GM21367 (cell line): ENCODE measurements at regions not wholly inside any gene's neighbourhood (a gene's known extent, or its start where the extent isn't known, plus 50 kb on each side); places are given as distances from the start of the nearest gene placed in this dataset.

ENCODE experiments used
- ATAC-seq: cut with Tn5 transposase; IDR thresholded peaks from one replicate; pipeline ENCODE4 v1.9.1; 2021; ENCODE audit not compliant: unreplicated experiment

DNA sequence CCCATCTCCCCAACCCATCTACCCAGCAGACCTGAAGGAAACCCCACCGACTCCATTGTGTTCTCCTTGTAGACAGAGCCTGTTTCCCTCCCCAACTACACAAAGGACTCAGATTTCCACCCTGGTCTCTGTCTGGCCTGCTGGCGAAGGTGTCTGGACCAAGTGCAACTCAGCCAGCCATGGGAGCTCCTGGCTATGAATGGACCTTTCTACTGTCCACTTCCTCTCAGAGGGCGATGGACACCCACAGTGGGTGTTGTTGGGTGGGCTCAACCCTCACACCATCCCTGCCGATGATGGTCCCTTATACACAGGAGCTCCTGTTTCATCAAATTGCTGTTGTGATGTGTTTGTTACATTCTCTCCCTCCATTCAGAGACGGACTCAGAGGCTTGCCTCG is 112.5 kb upstream of the PHACTR3 start:
- no peak for ATAC-seq

DNA sequence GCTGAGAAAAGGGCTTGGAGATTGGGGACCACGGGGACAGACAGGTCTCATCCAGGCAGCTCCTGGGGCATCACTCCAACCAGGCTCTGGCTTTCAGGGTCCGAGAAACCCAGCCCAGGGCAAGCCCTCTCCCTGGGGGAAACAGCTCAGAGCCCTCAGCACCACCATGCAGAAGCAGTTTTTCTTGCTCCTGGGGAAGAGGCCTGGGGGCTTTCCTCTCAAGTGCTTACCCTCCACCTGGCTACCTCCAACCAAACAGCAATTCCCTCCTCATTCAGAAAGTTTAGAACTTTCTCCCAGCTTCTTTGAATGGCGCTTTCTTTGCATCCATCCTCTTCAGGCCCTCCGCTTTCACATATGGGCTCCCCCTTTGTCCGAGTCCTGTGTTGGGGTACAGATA is 110.4 kb upstream of the PHACTR3 start:
- ATAC-seq = no peak

DNA sequence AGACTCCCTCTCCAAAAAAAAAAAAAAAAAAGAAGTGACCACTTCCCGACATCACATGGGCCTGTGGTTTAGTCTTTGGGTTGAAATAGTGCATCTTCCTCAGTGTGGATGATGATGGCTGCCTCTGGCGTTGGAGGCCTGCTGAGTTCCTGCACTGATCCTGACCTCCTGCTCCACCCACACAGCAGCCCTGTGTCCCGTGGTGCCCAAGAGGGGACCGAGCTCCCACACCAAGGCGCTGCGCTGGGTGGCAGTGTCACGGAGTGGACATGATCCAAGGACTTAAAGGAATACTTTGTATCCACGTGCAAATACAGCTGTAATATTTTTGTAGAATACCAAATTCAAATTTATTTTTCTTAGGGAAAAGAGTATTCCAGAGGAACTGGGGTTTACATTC is 109.2 kb upstream of the PHACTR3 start:
- no peak for ATAC-seq

DNA sequence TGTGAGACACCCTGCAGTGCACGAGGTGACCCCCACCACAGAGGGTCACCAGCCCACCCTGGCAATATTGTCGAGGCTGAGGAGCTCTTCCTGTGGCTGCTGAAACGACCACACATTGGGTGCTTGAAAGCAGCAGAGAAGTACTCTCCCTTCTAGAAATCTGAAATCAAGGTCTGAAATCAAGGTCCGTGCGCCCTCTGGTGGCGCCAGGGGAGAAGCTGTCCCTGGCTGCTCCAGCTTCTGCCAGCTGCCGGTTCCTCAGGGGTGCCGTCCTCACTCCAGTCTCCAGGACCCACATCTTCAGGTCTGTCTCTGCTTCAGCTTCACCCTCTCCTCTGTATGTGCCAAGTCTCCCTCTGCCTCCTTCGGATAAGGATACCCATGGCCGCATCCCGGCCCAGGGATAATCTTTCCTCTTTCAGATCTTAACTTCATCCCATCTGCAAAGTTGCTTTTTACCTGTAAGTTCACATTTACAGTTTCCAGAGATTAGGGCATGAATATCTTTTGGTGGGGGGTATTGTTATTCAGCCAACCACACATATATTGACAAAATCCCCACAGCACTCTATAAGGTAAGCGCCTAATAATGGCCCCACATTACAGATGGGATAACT is 108.3 kb upstream of the PHACTR3 start:
- ATAC-seq = no peak

DNA sequence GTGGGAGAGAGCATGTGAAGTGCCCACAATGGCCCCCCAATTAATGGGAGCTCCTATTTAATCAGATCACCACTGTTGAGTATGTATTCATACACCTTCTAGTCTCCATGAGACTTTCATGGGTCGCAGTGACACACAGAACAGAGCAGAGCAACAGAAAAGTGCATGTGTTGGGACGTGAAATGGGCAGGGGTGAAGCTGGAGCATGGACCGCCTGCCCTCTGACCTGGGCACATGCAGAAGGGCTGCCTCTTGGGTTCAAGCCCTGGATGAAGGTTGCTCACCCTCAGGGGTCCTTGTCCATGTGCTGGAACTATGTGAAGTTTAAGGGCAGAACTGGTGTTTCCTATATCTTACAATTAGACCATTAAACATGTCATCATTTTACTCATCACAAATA is 106.0 kb upstream of the PHACTR3 start:
- ATAC-seq = no peak

DNA sequence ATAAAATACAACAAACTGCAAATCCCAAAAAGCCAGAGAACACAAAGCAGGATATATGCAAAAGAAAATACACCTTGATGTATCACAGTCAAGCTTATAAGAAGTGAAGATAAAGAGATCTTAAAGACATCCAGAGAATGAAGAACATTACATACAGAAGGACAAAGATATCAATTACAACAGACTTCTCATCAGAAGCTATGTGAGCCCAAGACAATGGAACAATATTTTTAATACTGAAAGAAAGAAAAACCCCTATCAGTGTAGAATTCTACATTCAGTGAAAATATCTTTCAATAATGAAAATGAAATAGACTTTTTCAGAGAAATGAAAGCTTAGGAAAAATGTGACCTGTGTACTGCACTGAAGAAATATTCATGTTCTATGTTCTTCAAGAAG is 104.5 kb upstream of the PHACTR3 start:
- no peak for ATAC-seq

DNA sequence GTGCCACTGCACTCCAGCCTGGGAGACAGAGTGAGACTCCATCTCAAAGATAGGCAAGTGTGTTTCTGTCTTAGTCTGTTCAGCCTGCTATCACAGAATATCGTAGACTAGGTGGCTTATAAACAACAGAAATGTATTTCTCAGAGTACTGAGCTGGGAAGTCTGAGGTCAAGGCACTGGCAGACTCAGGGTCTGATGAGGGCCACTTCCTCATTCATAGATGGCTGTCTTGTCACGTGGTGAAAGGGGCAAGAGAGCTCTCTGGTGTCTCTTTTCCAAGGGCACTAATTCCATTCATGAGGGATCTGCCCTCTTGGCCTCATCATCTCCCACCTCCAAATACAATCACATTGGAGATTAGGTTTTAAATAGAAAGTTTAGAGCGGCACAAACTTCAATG is 95.6 kb upstream of the PHACTR3 start:
- ATAC-seq = no peak

DNA sequence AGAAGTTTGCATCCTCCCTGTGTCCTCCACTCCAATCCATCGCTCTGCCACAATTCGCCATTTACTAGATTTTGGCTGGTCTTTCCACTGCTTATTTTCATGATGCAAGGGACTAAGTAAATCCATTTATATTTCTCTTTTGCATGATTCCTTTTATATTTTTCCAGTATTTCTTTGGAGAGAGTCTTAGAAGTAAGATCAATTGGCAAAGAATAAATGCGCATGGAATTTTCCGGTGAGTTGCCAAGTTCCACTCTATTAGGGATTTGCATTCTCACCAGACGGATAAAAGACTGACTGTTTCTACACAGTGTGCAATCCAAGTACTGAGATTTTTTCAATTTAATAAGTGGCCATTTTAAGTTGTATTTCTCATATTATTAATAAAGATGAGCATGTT is 91.7 kb upstream of the PHACTR3 start:
- ATAC-seq = no peak

DNA sequence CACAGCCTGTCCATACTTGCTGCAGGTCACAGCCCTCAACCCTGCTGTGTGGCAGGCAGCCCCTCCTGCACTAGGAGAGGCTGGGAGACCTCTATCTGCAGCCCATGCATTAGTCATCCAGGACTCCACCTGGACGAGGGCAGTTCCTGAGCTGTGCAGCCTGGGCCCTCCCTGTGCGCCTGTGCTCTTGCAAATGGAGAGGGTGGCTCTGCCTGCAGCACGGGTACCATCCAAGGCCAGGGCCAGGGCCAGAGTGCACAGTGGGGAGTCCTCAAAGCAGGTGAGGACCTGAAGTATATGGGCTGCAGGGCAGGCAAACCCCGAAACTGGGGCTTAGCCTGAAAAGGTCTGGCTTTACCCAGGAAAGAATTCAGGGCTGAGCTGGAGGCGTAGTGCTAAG is 89.8 kb upstream of the PHACTR3 start:
- no peak for ATAC-seq

DNA sequence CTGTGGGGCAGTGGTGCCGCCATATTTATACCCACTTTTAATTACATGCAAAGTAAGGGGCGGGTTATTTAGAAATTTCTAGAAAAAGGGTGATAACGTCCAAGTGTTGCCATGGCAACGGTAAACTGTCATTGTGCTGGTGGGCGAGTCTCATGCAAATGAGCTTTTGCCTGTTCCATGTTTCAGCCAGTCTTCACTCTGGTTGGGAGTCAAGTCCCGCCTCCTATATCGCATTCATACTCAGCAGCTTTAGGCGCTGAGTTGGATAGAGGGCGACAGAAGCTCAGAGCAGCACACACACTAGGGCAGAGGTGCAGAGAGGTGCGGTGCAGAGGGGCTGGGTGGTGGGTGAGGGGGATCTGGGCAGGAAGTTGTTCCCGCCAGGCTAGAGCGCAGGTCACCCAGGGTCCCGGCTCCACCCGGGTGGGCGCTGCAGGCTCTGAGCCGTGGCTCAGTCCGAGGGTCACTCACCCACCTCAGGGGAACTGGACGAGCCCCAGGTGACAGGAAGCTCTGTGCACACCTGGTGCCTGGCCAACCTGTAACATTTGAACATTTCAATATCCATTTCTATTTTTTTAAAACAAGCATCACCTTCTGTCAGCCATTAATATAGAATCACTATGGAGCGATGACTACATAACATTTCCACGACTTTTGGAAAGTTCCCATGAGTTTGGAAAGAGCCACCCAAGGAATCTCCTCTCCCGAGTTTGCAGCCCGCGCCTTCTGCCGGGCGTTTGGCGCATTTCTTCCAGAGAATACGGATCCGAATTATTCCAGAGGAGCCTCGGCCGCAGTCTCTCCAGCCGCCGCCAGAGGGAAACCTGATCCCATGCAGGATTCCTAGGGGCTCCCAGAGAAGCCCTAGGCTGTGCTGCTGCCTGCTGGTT is 89.1 kb upstream of the PHACTR3 start:
- no peak for ATAC-seq

DNA sequence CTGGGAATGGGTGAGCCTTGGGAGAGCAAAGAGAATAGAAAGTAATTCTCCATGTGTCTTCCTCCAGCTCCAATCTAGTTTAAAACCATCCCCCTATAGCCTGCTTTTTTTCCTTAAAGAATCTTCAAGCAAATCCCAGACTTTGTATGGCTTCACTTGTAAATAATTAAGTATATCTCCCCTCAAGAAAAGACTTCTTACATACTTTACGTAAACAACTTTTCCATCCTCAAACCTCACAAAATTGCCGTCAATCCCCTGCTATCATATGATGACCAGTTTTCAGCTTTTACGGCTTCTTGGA is 88.5 kb upstream of the PHACTR3 start:
- no peak for ATAC-seq

DNA sequence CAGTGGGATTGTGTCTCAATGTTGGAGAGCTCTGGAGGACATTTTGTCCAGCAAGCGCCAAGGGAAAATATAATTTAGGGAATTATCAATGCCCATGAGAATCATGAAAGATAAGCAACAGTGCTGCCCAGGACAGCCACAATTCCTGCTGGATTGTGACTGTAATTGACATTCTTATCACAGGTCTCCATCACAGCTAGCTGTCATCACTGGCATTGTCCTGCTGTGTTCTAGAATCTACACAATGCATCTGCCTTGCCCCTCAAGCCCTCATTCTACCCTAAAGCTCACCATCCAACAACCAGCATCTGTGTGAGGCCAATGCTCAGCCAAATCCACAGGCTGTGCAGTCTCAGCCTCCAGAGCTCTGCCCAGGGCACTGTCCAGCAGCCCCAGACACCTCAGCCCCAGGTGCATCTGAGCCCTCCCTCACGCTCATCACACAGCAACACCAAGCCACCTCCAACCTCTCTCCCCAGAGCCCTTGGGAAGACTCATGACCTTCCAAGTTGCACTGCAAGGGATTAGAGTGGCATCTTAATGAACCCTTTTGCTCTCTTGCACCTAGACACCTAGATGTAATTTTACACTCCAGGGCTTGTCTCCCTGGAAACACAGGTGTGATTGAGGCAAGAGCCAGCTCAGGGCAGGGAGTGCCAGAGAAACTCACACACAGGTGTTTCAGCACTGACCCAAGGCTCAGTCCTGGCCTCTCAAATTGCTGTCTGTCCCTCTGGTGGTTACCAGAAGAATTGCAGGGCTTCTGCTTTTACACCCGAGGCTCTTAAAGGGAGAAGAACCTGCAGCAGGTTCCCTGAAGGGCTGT is 85.2 kb upstream of the PHACTR3 start:
- ATAC-seq = peak; percentile 53

DNA sequence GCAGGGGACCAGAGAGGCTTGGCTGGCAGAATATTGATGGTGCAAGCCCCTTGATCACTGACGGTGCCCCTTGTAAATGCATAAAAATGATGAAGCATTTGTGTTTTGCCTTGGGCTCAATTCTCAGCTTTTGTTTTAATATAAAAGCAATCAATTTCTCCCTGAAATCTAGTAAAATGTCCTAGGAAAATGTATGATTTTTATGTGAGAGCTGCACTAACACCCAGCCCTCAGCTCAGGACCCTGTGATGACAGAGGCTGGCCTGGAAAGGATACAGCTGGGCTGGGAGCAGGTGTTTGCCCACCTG is 84.7 kb upstream of the PHACTR3 start:
- no peak for ATAC-seq

DNA sequence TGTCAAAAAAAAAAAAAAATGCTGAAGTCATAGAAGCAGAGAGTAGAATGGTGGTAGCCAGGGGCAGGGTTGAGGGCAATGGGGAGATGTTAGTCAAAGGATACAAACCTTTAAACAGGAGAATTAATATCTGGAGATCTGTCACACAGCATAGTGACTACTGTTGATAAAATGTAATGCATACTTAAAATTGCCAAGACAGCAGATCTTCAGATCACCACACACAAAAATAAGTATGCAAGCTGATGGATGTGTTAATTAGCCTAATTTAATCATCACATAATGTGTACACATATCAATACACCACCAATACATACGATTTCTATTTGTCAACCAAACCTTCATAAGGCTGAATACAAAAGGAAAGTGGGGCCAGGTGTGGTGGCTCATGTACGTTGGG is 83.5 kb upstream of the PHACTR3 start:
- ATAC-seq = no peak

DNA sequence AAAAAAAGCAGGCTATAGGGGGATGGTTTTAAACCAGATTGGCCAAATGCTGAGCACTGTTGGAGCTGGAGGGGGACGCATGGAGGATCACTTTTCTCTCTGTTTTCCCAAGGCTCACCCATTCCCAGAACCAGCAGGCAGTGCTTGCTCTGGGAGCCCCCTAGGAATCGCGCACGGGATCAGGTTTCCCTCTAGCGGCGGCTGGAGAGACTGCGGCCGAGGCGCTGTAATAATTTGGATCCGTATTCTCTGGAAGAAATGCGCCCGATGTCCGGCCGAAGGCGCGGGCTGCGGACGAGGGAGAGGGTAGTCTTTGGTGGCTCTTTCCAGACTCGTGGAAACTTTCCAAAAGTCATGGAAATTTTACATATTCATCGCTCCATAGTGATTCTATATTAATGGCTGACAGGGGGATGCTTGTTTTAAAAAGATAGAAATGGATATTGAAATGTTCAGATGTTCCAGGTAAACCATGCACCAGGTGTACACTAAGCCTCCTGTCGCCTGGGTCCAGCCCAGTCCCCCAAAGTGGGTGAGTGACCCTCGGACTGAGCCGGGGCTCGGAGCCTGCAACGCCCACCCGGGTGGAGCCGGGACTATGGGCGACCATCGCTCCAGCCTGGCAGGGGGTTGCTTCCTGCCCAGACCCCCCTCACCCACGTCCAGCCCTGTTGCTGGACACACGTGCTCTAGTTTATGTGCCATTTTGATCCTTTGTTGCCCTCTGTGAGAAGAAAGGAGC is 78.7 kb upstream of the PHACTR3 start:
- ATAC-seq = no peak

DNA sequence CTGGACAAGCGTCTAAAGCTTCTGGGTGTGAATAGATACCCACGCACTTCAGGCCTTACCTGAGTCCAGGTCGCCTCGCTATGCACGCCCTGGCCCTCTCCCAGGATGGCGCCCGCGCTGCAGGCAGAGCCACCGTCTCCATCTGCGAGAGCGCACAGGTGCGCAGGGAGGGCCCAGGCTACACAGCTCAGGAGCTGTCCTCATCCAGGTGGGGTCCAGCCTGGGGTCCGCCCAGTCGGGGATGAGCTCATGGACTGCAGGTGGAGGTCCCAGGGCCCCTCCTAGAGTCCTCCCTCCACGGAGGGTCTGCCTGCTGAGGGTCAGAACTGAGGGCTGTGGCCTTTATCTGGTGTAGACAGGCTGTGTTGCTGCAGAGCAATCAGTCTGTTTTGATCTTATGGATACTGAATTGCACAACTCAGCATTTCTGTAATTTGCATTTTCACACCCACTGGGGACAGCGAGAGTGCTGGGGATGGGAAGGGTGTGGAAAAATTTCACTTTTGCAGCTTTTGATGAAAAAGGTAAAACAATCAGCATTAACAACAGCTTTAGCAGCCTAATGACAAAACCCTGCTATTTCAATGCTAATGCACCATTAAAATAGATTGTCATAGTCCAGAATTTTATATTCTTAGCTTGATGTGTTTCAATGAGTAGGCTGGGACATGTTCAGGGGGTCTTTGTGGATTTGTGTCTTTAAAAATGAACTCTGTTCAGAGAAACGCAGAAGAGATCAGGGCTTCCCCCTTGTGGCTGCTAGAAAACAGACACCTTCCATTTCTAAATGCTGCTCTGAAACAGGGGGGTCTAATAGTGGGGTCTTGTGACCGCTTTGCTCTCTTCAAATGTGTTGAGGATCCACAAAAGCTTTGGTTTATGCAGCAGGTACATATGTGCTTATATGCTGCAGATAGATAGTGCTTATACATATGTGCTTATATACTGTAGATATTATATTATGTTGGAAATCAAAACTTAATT is 77.8 kb upstream of the PHACTR3 start:
- ATAC-seq = no peak

DNA sequence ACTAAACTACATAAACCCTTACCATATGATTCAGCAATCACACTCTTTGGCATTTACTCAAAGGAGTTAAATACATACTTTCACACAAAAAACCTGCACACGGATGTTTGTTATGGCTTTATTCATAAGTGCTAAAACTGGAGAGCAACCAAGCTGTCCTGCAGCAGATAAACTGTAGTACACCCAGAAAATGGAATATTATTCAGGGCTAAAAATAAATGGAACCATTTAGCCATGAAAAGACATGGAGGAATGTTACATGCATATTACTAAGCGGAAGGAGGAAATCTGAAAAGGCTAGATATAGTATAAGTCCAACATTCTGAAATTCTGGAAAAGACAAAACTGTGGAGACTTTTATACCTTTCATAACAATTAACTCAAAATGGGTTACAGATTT is 73.6 kb upstream of the PHACTR3 start:
- no peak for ATAC-seq

DNA sequence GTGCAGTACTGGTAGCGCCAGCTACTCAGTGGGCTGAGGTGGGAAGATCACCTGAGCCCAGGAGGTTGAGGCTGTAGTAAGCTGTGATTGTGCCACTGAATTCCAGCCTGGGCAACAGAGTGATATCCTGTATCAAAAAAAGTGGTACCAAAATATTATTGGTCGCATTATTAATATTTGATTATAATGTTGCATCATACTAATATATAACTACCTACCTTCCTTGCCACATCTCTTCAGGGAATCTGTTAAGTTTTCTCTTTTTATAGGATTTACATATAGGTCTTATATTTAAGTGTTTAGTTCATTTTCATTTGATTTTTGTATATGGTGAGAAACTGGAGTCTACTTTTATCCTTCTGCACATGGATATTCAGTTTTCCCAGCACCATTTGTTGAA is 66.3 kb upstream of the PHACTR3 start:
- no peak for ATAC-seq

DNA sequence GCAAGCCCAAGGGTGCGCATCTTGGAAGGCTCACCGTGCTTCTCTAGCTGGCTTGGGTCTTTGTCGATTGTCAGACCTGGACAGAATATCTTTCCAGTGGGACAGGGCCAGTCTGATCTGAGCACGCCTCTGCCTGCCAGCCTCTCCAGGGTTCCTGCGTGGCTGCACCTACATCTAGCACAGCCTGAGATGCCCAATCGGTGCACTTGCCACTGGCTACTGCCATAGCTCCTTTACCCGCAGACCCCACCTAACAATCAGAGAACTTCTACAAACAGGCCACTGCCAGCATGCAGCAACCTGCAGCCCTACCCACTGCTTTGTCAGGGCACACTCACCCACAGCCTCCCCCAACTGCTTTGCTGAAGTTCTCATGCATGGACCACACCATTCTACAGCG is 56.7 kb upstream of the PHACTR3 start:
- ATAC-seq = no peak
